Left renal pelvis (tissue), 4 donors: ENCODE measurements at regions not wholly inside any gene's neighbourhood (a gene's known extent, or its start where the extent isn't known, plus 50 kb on each side); places are given as distances from the start of the nearest gene placed in this dataset.

Experiments used
- DNase-seq, 4 donors: peaks; one replicate each; pipeline ENCODE4 v3.0.0-alpha.2; 2013; ENCODE audit warnings: low read depth in 4 of 4, low spot score in 3 of 4

DNA sequence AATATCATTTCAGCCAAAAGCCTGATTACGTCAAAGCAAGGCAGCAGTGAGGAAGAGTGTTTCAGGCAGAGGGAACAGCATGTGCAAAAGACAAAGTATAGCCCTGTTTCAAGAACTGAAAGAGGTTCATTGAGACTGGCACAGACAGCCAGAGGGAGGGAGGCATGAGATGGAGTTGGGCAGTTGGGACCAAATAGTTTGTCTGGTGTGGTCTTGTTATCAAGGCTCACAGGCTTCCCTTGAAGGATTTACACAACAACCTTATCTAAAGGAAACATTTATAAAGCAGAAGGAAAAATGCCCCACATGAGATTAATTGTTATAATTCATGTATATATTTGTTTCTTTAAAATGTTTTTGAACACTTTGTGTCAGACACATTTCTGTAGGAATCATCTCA is 253.3 kb downstream of the DMAC1 start:
- DNase-seq = no peak

- no peak for DNase-seq
Measured at GRCh38 chr9:7545371-7546165, 254.0 kb downstream of the DMAC1 start.

DNA sequence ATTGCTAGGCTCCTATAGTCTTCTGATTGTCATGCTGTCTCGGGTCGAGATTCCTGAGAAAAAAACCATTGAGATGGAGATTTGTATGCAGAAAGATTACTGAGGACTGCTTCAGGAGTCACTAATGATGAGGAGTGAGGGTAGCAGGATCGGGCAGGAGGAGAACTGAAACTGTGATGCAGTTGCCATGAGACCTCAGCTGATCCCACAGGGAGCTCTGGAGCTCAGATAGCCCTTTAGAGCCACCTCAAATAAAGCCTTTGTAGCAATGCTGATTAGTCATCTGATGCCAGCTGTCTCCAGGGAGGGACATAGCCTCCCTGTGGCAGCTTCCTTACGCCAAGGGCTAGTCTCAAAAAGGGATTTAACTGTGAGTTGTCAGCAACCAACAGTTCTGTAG is 256.9 kb downstream of the DMAC1 start:
- no peak for DNase-seq

DNA sequence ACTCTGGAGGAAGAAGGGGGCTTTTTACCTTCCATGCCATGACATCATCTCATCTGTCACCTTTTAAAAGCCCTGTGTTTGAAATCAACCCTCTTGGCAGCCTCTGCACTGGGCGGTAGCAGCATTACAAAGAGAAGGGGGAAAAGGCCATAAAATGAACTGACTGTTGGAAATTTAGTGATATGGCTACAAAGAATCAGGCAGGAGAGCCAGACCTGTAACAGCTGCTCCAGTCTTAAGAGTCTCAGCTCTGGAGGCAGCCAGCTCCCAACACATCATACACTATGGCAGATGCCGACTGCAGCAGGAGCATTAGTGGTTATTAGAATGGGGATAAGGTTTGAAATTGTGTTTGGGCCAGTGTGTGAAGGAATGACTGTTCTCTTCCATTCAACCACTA is 257.5 kb downstream of the DMAC1 start:
- no peak for DNase-seq

DNA sequence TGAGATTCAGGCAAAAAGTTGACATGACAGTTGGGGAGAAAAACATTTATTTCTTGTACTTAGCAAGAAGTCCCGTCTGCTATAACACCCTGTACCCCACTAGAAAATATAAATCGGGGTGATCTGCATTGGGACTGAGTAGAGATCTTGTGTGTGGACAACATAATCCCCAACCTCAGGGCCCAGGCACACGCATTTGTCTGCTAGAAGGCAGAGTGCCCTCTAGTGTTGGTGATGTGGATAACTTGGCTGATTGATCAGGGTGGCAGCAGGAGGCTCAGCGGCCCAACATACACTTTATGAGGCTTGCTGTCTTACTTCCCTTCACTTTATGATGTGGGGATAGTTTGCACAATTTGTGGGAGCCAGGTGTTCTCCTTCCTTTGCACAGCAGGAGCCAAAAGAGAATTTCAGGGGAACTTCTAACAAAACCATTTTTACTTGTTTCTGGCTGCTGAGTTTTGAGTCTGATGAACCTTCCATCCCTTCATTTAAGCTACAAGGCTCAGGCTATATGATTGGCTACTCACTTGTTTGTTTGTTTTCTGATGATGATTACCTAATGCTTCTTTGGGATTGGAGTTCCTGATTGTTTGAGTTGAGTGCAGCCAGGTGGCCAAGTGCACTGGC is 263.2 kb downstream of the DMAC1 start:
- DNase-seq = no peak

GRCh38 chr9:7534211-7534935 is 265.2 kb downstream of the DMAC1 start:
- DNase-seq = no peak

DNA sequence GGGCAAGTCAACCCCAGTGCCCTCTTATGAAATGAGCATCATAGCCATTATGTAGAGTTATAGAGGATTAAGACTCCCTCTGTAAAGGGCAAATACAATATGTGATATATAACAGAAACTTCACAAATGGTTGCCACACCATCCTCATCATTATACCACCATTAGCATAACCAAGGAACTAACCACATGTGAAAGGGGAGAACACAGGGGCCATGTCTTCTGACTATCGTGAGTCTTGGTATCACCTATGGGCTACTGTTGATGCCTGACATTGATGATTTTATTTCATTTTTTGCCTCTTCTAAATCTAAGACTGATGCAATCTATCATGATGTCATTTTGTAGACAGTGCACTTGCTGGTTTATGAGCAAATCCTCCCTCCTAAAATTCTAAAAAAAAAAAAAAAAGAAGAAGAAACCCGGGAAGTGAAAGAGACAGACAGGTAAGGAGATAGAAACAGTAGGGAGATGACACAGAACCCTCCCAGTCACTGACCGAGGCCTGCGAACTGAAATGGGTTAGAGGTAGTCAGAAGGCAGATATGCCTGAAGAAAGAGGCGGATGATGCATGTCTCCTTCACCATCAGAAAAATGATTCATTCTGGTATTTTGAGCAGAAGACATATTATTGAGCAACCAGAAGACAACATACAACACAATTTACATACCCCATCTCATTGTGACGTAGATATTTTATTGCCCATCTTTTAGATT is 266.0 kb downstream of the DMAC1 start:
- no peak for DNase-seq

DNA sequence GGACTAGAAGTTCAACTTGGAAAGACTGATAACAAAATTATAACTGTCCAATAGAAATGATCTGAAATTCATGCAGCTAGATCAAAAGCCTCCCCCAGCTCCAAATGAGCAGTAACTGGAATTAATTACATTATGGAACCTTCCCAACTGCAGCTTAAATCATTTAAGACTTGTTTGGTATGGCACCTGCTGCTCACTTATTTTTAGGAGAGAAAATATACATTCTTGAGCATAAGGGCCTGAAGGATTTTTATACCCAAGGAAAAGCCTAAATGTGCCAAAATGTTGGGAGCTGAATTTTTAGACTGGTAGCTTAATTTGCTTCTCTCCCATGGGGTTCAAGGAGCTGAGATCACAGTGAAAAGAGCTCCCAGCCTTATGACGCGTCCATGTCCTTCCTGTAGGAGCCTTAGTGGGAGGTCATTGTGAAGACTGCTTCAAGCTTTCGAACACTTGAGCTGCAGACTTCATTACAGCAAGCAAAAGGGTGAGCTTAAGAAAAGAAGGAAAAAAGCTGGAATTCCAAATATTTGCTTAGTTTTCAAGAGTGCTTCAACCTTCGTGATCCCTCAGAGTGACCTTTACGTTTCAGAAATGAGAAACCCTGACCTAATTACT is 276.0 kb downstream of the DMAC1 start:
- DNase-seq = no peak

DNA sequence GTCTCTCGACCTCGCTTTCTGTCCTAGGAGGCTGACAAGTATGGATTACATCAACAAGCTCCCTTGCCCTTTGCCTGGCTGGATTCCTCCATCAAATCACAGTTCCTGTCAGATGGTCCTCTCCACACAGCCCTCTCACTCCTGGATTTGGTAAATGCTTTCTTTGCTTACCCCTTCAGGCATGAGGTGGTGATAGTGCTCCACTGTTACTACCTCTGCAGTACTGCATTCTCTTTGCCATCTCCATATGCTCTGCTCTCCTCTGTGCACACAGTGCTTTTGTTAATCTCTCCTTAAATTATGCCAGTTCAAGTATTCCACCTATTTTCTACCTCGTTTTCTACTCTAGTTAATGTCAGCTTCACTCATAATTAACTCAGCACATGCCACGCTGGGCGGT is 279.2 kb downstream of the DMAC1 start:
- DNase-seq = no peak

DNA sequence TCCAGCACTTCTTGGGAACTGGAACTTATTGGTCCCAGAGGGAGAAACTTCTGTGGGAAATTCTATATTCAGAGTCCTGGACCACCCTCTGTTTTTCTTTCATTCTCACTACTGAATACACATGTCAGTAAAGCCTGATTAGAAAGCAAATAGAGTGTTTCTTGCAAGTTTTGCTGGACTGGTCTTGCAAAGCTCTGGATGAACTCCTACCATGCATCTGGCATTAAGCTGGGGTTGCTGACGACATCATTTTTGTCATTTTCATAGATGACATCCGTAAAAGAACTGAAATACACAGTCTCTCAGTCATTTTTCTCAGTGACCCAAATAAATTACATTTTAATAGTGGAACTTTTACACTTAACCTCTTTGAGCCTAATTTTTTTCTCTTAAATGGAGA is 283.2 kb downstream of the DMAC1 start:
- no peak for DNase-seq

DNA sequence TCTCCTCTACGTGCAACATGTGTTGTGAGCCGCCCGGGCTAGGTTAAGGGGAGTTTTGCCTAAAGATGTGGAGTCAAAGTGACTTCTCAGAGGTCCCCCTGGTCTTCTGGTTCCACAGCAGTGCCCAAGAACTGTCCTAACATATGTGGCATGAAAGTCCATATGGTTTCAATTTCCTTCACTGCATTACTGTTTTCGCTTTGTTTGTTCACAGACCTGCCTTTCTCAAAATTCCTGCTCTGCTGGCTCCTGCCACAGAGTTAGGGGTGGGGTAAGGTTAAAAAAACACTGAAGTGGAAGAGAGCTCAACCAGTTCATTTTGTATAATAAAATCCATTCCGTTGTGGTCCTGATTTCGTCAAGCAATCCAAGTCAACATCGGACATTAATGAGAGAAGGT is 289.4 kb downstream of the DMAC1 start:
- DNase-seq = no peak

- DNase-seq = no peak
Measured at GRCh38 chr9:7509576-7510145, 289.9 kb downstream of the DMAC1 start.

- no peak for DNase-seq
Measured at GRCh38 chr9:7508516-7508915, 291.1 kb downstream of the DMAC1 start.

GRCh38 chr9:7507566-7508270 is 291.9 kb downstream of the DMAC1 start:
- DNase-seq = no peak

DNA sequence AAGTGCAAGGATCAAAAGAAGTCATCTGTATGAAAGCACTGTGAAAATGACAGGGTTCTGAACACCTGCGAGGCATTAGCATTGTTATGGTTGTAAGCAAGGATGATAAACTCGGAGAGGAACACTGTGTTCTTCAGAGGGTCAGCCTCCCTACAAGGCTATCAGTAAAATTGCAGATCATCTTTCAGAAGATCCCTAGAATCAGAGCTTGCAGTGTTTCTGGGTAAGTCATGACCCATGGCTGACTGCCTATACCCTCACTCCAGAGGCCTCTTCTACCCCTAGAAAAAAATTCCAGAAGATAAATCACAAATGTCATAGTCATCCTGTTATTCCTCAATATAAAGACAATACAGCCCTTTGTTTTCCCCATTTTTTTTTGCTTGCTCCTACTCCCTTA is 292.6 kb downstream of the DMAC1 start:
- DNase-seq = no peak

DNA sequence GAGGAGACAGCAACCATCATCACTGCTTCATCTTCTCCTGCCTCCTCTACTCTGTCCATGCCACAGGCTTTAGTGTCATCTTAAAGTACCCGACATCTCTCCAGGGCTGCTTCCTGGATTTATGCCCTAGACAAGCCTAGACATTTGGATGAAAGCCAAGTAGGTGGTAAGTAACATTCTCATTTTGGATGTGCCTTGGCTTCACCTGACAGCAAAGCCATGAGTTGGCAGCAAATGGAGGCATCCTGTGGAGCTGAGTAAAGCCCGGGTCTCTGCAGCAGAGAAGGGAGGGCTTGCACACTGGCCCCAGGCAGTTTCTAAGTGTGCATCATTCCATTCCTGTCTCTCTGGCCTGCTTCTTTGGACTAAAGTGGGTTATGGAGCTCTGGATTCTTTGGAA is 299.1 kb downstream of the DMAC1 start:
- no peak for DNase-seq

DNA sequence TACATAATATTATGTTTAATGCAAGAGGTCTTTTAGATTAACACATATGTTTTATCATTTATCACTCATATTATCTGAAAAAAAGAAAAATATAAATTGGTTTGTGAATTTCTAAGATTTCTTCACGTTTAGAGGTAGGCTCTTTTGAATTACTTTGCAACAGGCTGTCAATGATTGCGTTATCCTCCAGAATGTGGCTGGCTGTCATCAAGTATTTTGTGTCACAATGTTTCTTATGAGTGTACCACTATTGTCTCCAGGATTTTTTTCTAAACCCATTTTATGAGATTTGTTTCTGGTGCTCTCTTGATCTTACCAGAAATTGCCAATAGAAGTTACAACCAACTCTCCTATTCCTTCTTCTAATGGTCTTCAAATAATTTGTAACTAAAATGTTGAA is 307.9 kb downstream of the DMAC1 start:
- no peak for DNase-seq

DNA sequence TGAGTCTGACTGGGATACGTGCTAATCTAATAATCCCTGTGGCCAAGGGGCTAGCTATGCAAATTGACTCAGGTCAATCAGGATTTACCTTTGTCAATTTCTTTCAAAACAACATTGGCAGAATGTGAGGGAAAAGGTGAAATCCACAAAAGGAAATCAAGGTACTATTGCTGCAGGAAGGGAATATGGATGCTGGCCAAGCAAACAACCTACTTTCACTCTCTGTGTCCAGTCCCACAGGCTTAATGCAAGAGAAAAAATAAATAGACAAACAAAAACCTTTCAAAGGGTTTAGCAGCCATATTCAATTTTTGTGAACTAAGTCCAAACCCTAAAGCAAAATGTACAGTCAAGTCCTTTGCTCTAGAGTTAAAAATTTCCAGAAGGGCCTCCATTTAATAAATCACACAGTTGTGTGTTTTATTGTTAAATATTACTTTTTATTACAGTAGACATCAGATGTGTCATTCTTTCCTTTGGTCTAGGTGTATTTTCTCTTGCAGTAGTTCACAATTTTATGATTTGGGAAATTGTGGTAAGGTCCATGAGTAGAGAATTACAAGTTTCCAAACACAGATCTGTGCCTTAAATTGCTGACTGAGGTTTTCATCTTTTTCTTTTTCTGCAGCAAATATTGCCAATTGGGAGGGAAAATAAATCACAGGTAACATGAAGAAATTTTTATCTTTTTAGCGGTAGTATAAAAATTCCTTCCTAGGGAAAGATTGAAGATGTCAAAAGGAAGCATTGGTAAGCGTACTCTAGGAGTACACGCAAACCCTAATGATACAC is 309.1 kb downstream of the DMAC1 start:
- no peak for DNase-seq

DNA sequence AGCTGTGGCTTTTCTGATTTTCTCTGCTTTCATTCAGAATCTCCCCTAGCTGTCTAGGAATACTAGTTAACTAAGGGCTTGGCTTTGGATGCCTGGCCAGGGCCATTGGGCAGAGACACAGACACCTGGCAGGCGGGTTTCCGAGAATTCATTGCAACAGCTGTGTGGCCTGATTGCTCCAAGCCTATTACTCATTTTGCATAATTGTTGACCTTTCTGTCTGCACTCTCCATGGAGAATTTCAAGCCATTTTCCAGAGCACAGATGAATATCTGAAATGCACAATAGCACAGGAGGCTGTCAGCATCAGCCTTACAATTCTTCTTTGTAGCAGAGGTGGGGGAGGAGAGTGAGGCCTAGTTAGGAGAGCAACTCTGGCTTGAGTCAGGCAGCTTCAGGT is 310.5 kb downstream of the DMAC1 start:
- no peak for DNase-seq
